GM20431 (cell line): ENCODE measurements at regions not wholly inside any gene's neighbourhood (a gene's known extent, or its start where the extent isn't known, plus 50 kb on each side); places are given as distances from the start of the nearest gene placed in this dataset.
"Not testable (repeated sequence)": the region's sequence is repeated elsewhere in the genome, so short reads cannot be mapped to it uniquely, and the experiment has no call there.

Source experiments
- in situ Hi-C: fragments of 300-500 bp; cut with MseI, MboI; formaldehyde crosslinking; loops from one replicate; pipeline ENCODE4 v1.15.0; 2020; ENCODE audit warnings: low sequenced_read_pairs; ENCODE audit not compliant: unreplicated experiment

- in situ Hi-C loops: loop anchor here (25.0 kb wide), 2 partner anchors 451 to 576 kb away; no protein-coding TSS in a partner anchor
Measured at GRCh38 chr3:157861076-157861765, 245.0 kb downstream of the SHOX2 start.

GRCh38 chr3:157859541-157859940 lies 246.7 kb downstream of the SHOX2 start:
- in situ Hi-C loops: loop anchor here (25.0 kb wide), 2 partner anchors 453 to 578 kb away; no protein-coding TSS in a partner anchor

DNA sequence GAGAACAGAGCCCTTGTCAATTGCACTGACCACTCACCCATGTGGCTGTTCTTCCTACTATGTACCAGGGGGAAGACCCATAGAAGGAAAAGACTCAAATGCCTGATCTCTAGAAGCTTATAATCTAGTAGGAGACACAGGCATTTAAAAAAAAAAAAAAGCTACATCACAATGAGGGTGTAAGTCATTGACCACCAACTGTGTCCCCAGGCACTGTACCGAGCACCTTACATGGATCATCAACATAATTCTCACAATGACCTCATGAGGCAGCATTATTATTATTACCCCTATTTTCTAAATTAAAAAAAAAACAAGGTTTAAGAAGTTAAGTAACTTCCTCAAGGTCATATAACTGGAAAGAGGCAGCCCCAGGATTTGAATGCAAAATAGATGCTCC lies 247.4 kb downstream of the SHOX2 start:
- in situ Hi-C loops: loop anchor here (25.0 kb wide), 2 partner anchors 453 to 578 kb away; no protein-coding TSS in a partner anchor

DNA sequence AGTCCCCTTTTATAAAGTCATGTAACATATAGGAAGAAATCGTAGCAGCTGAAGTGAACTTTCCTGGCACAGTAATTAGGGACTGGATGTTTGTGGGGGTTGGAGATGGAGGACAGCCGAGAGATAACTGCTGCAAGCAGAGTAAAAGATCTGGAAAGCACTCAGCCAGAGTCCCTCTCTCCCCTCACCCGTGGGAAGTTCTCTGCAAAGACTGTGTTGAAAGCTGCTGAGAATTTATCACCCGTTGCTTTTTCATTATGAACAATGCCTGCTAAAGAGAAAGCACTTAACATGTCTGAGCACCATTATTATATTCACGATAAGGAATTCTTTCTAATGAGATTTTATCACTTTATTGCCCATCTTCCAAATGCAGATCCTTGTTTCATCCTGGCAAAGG lies 248.8 kb downstream of the SHOX2 start:
- in situ Hi-C loops: loop anchor here (25.0 kb wide), 2 partner anchors 455 to 580 kb away; no protein-coding TSS in a partner anchor

DNA sequence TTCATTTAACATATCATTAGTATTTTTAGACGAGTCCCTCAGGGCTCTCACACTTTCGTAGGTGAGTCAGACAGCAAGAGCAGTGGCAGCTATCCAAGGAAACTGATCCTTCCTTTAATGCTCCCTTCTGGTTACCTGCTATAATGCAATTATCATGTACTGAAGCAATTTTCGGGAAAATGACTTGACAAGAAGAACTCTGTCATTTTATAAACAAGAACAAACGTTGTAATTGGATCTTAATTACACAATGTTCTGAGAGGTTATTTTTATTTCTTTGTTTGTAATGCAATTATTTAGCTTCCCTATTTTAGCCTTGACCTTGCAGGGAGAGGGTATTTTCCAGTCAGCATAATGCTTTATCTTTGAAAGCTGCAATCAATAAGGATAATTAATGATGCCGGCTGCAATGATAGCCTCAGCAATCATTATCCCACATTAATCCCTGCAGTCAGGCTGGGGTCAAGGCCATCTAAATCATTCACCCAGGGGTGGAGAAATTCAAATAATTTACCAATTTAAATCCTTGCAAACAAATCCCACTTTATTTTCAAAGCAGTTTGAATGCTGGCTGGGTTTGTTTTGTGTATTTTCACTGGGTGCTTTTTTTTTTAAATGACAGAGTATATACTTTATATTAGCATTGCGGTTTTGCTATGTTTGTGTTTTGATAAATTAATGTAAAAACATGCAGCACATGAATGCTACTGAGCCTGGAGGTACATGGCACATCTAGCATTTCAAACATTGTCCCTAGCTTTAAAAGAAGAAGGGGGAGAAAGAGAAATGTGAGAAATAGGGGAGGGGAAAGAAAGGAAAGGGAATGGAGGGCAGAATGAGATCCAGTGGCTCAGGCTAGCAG lies 249.9 kb downstream of the SHOX2 start:
- in situ Hi-C loops: loop anchor here (25.0 kb wide), 2 partner anchors 456 to 581 kb away; no protein-coding TSS in a partner anchor

GRCh38 chr3:157845839-157846238 lies 260.4 kb downstream of the SHOX2 start:
- in situ Hi-C loops: not testable (repeated sequence)

DNA sequence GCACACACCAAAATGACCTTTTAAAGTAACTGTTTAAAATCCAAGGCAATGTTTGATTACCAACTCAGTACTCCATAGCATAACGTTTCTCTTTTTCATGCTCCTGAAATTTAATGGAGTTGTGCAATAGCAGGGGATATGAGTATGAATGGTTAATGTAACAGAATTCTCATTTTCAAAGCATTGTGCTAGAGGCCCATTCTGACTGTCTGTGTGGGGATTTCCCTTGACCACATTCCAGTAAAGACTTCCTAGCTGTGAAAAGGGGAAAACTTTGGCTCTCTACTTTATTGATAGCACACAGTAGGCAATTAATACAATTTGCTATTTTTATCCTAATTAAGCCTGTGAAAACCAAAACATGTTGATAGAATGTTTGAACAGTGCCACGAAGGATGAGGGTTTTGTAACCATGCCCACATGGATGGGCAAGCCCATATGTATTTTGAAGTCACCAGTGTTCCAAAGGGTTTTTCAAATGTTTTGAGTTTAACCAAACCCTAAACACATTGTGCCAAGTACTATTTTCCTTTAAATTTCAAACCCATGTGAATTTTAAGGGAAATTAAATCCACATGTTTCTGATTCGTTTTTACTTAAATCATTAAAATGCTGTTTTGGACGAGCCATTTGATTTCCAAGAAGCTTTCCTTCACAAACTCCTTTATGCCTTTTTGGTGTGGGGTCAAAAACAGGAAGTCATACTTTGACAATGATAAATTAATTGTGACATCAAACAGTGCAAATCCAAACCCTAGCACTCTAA lies 261.2 kb downstream of the SHOX2 start:
- in situ Hi-C loops: no loop called here

GRCh38 chr3:157844216-157844615 lies 262.0 kb downstream of the SHOX2 start:
- in situ Hi-C loops: no loop called here

DNA sequence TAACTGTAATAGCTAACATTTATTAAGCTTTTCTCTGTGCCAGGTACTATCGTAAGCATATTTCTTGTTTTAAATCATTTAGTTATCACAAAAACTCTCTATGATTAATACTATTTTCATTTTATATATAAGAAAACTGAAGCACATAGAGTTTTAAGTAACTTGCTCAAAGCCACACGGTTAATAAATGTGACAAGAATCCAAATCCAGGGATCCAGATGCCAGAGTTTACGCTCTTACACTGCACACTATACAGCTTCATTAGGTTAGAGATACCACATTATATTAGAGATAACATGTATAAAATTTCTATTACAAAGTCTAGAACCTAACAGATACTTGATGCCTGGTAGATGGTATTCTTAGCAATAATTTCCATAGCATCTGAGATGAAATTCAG lies 265.2 kb downstream of the SHOX2 start:
- in situ Hi-C loops: no loop called here

GRCh38 chr3:157840564-157840963 lies 265.7 kb downstream of the SHOX2 start:
- in situ Hi-C loops: no loop called here

DNA sequence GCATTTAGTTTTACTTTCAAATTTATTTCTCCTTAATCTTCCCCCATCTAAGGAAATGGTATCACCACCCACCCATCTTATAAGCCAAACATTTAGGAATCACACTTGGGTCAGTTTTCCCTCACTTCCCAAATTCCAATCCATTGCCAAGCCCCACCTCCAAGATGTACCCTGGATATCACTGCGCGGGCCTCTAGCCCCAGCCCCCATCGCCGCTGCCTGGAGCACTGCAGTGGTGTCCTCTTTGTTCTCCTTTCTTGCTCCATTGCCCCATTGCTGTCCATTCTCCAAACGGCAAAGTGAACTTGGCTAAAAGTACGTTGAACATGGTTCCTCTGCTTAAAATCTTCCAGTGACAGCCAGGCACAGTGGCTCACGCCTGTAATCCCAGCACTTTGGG lies 267.8 kb downstream of the SHOX2 start:
- in situ Hi-C loops: no loop called here

DNA sequence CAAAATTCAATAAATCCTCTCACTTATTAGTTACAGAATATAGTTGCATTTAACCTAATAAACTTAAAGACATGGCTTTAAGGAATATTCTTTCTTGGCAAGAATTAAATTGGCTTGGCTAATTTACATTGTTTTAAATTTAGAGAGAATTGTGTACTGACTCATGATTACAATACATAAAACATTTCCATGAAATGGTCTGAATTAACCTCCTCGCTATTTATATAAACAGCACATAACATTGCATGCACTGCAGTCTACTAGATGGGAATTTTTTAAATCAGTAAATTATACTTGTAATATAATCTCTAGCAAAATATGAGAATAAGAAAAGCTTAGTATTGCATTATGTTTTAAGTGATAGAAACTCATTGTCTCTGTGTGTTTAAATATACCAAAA lies 268.9 kb downstream of the SHOX2 start:
- in situ Hi-C loops: no loop called here

- in situ Hi-C loops: no loop called here
Measured at GRCh38 chr3:157836022-157836421, 270.2 kb downstream of the SHOX2 start.

DNA sequence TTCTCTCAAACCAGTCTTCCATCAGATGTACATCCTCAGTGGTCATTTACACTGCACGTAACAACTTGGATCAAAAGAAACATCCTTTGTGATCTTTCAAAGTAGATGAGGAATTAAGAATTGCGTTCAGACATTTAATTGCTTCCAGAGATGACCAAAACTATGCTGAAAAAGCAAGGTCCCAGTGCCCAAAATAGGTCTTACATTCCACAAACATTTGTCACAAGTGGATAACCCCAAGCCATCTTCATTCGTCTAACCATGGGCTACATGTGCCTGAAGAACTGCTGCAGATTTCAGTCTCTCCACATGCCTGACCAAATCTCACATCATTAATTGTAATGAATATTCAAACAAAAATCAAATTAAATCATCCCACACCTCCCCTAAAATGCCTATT lies 273.6 kb downstream of the SHOX2 start:
- in situ Hi-C loops: no loop called here

DNA sequence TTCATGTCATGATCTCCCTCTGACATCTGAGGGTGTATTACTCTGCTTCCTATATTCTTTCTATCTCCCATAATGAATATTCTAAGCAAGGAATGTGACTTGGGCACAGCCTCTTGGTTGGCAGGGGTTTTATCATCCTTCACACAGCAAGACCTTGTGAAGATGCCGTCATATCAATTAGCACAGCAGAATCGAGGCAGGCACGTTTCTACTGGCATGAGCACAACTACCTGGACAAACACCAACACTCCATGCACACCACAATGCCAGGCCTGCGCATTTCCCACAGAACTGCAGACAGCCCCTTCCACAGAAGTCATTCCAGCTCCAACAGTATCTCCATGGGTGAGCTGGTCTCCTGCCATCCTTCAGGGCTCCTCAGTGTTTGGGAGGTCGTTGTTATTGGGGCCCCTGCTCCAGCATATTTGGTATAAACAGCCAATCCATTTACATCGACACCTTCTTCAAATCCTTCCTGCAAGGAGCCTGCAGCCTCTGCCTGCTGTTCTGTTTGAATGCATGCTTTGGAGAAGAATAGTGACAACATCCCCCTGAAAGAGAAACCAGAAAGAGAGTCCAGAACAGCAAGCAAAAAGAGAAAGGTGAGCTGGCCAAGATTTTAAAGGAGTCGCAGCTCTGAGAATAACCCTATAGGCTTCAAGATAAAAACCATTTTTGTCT lies 275.5 kb downstream of the SHOX2 start:
- in situ Hi-C loops: no loop called here

GRCh38 chr3:157829786-157830185 lies 276.4 kb downstream of the SHOX2 start:
- in situ Hi-C loops: no loop called here

DNA sequence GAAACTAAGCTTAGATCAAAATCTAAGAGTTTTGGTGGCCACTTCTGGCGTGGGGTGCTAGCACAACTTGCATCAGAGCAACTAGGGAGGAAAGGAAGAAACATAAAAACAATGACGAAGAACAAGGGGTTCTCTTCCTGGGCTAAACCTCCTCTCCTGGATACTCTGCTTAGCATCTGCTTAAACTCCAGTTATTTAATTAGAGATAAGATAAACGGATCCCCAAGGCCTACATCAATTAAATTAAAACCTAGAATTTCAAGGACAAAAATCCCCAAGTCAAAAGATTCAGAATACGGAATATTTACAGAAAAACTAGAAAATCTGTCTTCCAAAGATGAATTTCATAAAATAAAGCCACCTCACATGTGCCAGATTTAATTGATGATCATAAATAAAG lies 281.9 kb downstream of the SHOX2 start:
- in situ Hi-C loops: no loop called here

DNA sequence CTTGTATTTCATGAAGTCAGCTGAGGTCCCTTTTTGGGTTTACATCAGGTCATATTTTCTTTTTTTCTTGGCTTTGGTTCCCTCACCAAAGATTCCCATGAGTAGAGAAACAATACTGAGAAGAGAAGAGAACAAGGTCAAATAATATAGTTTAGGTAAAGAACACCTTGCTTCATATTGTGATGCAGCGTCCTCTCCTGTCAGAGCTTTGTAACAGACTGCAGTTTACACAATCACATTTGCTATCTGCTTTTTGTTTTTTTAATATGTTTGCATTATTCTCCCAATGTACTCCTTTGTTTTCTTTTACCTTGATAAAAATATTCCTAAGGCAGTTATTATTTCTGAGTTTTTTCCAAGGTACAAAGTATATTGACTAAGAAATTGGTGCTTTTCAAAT lies 283.2 kb downstream of the SHOX2 start:
- in situ Hi-C loops: no loop called here

DNA sequence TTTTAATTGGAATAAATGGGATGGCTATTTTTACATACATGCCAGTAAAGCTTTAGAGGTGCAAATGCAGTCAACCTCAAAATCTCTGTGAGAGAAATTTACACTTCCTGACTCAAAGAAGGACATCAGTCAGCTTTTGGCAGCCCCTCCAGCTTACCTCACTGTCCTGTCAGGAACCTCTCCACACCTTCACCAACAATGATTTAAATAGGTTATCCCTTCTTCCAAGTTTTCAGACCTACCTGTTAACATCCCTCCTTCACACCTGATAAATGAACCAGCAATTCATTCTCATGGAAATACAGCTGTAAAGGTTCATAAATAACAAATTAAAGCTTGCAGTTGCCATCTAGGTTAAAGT lies 286.1 kb downstream of the SHOX2 start:
- in situ Hi-C loops: no loop called here
